HG03442 (cell line): ENCODE measurements at regions not wholly inside any gene's neighbourhood (a gene's known extent, or its start where the extent isn't known, plus 50 kb on each side); places are given as distances from the start of the nearest gene placed in this dataset.

Source experiments
- ATAC-seq: cut with Tn5 transposase; IDR thresholded peaks from one replicate; pipeline ENCODE4 v1.9.1; 2021; ENCODE audit warnings: mild to moderate bottlenecking, moderate library complexity; ENCODE audit not compliant: unreplicated experiment

- ATAC-seq = no peak
Observed at GRCh38 chr6:14722001-14722562, 523.8 kb upstream of the JARID2 start.

GRCh38 chr6:14722704-14723103 lies 523.2 kb upstream of the JARID2 start:
- ATAC-seq = no peak

- ATAC-seq = no peak
Observed at GRCh38 chr6:14723535-14724086, 522.3 kb upstream of the JARID2 start.

- ATAC-seq = no peak
Observed at GRCh38 chr6:14724549-14724948, 521.3 kb upstream of the JARID2 start.

GRCh38 chr6:14726816-14727493 lies 518.9 kb upstream of the JARID2 start:
- no peak for ATAC-seq

GRCh38 chr6:14727494-14728395 lies 518.1 kb upstream of the JARID2 start:
- no peak for ATAC-seq

GRCh38 chr6:14728396-14729024 lies 517.4 kb upstream of the JARID2 start:
- no peak for ATAC-seq

- ATAC-seq = no peak
Observed at GRCh38 chr6:14729129-14729871, 516.6 kb upstream of the JARID2 start.

- no peak for ATAC-seq
Observed at GRCh38 chr6:14730654-14731053, 515.2 kb upstream of the JARID2 start.

GRCh38 chr6:14731611-14732010 lies 514.3 kb upstream of the JARID2 start:
- no peak for ATAC-seq

- ATAC-seq = no peak
Observed at GRCh38 chr6:14732226-14732843, 513.5 kb upstream of the JARID2 start.

GRCh38 chr6:14732844-14733757 lies 512.8 kb upstream of the JARID2 start:
- ATAC-seq = peak; percentile 33

GRCh38 chr6:14734052-14734415 lies 511.8 kb upstream of the JARID2 start:
- ATAC-seq = no peak

- peak; percentile 75 for ATAC-seq
Observed at GRCh38 chr6:14734416-14735340, 511.2 kb upstream of the JARID2 start.

GRCh38 chr6:14735956-14736486 lies 509.8 kb upstream of the JARID2 start:
- ATAC-seq = no peak

- no peak for ATAC-seq
Observed at GRCh38 chr6:14736554-14736953, 509.3 kb upstream of the JARID2 start.

- ATAC-seq = no peak
Observed at GRCh38 chr6:14738497-14738896, 507.4 kb upstream of the JARID2 start.

- ATAC-seq = no peak
Observed at GRCh38 chr6:14738933-14739332, 506.9 kb upstream of the JARID2 start.
